ENCODE measurements at regions not wholly inside any gene's neighbourhood (a gene's known extent, or its start where the extent isn't known, plus 50 kb on each side); places are given as distances from the start of the nearest gene placed in this dataset.
"Not testable (repeated sequence)": the region's sequence is repeated elsewhere in the genome, so short reads cannot be mapped to it uniquely, and the experiment has no call there.

DNA sequence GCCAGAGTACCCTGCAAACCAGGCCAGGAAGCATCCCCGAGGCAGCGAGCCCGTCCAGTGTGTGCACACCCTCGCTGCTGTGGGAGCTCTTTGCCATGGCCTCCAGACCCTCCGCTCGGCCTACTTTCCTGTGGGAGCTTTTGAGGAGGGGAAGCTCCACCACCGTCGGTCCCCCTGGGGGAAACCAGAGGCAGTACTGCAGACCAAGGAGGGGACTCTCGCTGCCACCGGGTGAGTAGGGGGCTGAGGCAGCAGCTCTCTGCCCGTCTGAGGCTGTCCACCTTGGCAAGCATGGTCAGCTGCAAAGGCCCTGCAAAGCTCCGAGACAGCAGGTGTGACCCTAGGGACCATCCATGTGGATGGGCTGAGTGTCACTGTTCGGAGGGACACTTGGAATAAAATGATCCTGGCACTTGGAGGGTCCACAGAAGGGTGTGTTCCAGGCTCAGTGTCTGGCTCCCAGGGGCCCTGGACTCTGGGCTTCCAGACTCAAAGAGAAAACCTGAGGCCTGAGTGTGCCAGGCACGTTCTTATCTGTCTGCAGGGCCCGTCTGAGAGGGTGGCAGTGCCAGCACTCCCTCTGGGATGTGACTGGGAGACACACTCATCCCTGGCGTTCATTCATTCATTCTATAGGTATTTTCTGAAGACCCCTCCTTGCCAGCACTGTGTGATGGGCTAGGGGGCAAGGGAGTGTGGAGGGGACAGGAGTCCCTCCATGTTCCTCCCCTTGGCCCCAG lies 282.8 kb upstream of the HS6ST1 start:
- H3K9ac ChIP-seq (ENCODE audit: low read depth, low read length) = no peak overlapping the region
- H3K4me1 ChIP-seq (ENCODE audit: control insufficient read depth, insufficient read depth, low read length) = no peaks in the 10 kb centered on the region
- H3K4me3 ChIP-seq (ENCODE audit: low read depth, low read length) = no peak overlapping the region
- H3K27me3 ChIP-seq (ENCODE audit: control insufficient read depth, insufficient read depth, low read length) = no peaks in the 10 kb centered on the region
- no peaks in the 10 kb centered on the region for H3K36me3 ChIP-seq (ENCODE audit: control insufficient read depth, insufficient read depth, low read length)
- no peaks in the 10 kb centered on the region for H3K9me3 ChIP-seq (ENCODE audit: control insufficient read depth, insufficient read depth, low read length)
- H3K27ac ChIP-seq (ENCODE audit: low read depth, low read length) = no peak overlapping the region

GRCh38 chr2:128602038-128602698 lies 283.5 kb upstream of the HS6ST1 start:
- Histone ChIP-seq H3K27me3 (ENCODE audit: control insufficient read depth, insufficient read depth, low read length) (no peaks in the 10 kb centered on the region), H3K9ac (ENCODE audit: low read depth, low read length) (no peak overlapping the region), H3K36me3 (ENCODE audit: control insufficient read depth, insufficient read depth, low read length) (no peaks in the 10 kb centered on the region), H3K4me3 (ENCODE audit: low read depth, low read length) (no peak overlapping the region), H3K4me1 (ENCODE audit: control insufficient read depth, insufficient read depth, low read length) (no peaks in the 10 kb centered on the region), H3K27ac (ENCODE audit: low read depth, low read length) (no peak overlapping the region), H3K9me3 (ENCODE audit: control insufficient read depth, insufficient read depth, low read length) (no peaks in the 10 kb centered on the region)

DNA sequence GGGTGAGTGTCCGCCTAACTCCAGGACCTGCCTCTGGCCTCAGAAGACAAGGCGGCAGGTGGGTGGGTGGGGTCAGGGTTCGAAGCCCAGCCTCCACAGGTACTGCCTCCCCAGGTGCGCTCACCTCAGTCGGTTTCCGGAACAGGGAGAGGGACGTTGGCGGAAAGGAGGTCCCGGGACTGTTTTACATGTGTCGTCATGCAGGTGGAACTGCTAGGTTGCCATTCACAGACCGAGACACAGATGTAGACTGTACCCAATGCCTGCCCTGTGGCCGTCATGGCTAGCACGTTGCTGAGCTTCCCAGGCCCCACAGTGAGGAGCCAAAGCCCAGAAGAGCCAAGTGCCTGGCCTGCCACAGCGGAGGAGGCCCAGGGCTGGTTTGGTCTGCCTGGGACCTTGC lies 284.0 kb upstream of the HS6ST1 start:
- Histone ChIP-seq H3K9me3 (ENCODE audit: control insufficient read depth, insufficient read depth, low read length) (no peaks in the 10 kb centered on the region), H3K9ac (ENCODE audit: low read depth, low read length) (no peak overlapping the region), H3K27me3 (ENCODE audit: control insufficient read depth, insufficient read depth, low read length) (no peaks in the 10 kb centered on the region), H3K4me1 (ENCODE audit: control insufficient read depth, insufficient read depth, low read length) (no peaks in the 10 kb centered on the region), H3K27ac (ENCODE audit: low read depth, low read length) (no peak overlapping the region), H3K36me3 (ENCODE audit: control insufficient read depth, insufficient read depth, low read length) (no peaks in the 10 kb centered on the region), H3K4me3 (ENCODE audit: low read depth, low read length) (no peak overlapping the region)

GRCh38 chr2:128603411-128603924 lies 284.8 kb upstream of the HS6ST1 start:
- H3K4me3 ChIP-seq (ENCODE audit: low read depth, low read length) = no peak overlapping the region
- H3K9ac ChIP-seq (ENCODE audit: low read depth, low read length) = no peak overlapping the region
- H3K9me3 ChIP-seq (ENCODE audit: control insufficient read depth, insufficient read depth, low read length) = no peaks in the 10 kb centered on the region
- no peaks in the 10 kb centered on the region for H3K36me3 ChIP-seq (ENCODE audit: control insufficient read depth, insufficient read depth, low read length)
- H3K27ac ChIP-seq (ENCODE audit: low read depth, low read length) = no peak overlapping the region
- H3K4me1 ChIP-seq (ENCODE audit: control insufficient read depth, insufficient read depth, low read length) = peaks cover 4% of the 10 kb centered on the region; the same call in 1 of the 2 replicates
- H3K27me3 ChIP-seq (ENCODE audit: control insufficient read depth, insufficient read depth, low read length) = no peaks in the 10 kb centered on the region

DNA sequence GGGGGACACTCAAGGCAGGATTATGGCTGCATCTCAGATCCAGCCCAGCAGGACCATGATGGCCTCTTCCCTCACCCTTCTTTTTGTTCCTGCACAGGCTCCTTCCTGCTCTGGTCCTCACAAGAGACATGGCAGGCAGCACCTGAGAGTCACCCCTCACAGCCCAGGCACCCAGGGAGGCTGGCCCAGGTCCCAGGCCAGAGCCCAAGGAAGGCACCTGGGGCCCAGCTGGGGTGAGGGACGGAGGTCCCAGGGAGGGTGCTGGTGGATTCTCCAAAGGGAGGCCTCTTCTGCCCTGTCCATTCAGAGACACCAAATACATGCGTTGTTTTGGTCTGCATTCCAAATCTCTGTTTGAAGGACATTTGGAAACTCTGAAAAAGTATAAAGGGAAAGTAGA lies 285.4 kb upstream of the HS6ST1 start:
- Histone ChIP-seq H3K9ac (ENCODE audit: low read depth, low read length) (no peak overlapping the region), H3K9me3 (ENCODE audit: control insufficient read depth, insufficient read depth, low read length) (no peaks in the 10 kb centered on the region), H3K36me3 (ENCODE audit: control insufficient read depth, insufficient read depth, low read length) (no peaks in the 10 kb centered on the region), H3K27me3 (ENCODE audit: control insufficient read depth, insufficient read depth, low read length) (no peaks in the 10 kb centered on the region), H3K4me1 (ENCODE audit: control insufficient read depth, insufficient read depth, low read length) (peaks cover 4% of the 10 kb centered on the region; the same call in 1 of the 2 replicates), H3K27ac (ENCODE audit: low read depth, low read length) (no peak overlapping the region), H3K4me3 (ENCODE audit: low read depth, low read length) (no peak overlapping the region)

DNA sequence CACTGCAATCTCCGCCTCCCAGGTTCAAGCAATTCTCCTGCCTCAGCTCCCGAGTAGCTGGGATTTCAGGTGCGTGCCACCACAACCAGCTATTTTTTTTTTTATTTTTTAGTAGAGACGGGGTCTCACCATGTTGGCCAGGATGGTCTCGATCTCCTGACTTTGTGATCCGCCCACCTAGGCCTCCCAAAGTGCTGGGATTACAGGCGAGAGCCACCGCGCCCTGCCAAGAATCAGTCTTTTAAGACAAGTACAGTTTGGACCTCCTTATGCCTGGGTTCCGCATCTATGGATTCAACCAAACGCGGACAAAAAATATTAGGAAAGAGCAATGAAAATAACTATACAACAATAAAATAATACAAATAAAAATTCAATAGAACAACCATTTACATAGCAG lies 285.9 kb upstream of the HS6ST1 start:
- H3K4me1 ChIP-seq (ENCODE audit: control insufficient read depth, insufficient read depth, low read length); H3K9me3 ChIP-seq (ENCODE audit: control insufficient read depth, insufficient read depth, low read length); H3K9ac ChIP-seq (ENCODE audit: low read depth, low read length); H3K27me3 ChIP-seq (ENCODE audit: control insufficient read depth, insufficient read depth, low read length); H3K36me3 ChIP-seq (ENCODE audit: control insufficient read depth, insufficient read depth, low read length); H3K27ac ChIP-seq (ENCODE audit: low read depth, low read length); H3K4me3 ChIP-seq (ENCODE audit: low read depth, low read length): not testable (repeated sequence)

DNA sequence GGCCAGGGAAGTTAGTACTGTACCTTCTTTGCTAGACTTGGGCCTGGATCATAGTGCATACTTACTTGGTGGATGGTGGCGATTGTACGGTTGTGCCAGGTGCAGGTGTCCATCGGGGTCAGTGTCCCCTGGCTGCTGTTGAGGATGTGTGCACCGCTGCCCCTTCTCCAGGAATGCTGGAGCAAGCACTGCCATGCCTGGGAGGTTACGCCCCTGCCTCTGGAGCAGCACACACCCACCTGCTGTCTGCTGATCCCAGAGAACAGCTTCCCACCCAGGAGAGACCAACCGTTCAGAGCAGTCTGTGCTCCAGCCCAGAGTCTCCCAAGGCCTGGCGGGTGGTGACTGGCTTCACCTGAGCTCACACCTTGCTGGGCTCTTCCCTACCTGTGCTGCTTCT lies 286.8 kb upstream of the HS6ST1 start:
- H3K4me1 ChIP-seq (ENCODE audit: control insufficient read depth, insufficient read depth, low read length) = peaks cover 4% of the 10 kb centered on the region; the same call in 1 of the 2 replicates
- H3K9me3 ChIP-seq (ENCODE audit: control insufficient read depth, insufficient read depth, low read length) = no peaks in the 10 kb centered on the region
- no peaks in the 10 kb centered on the region for H3K27me3 ChIP-seq (ENCODE audit: control insufficient read depth, insufficient read depth, low read length)
- no peak overlapping the region for H3K4me3 ChIP-seq (ENCODE audit: low read depth, low read length)
- no peak overlapping the region for H3K27ac ChIP-seq (ENCODE audit: low read depth, low read length)
- no peak overlapping the region for H3K9ac ChIP-seq (ENCODE audit: low read depth, low read length)
- H3K36me3 ChIP-seq (ENCODE audit: control insufficient read depth, insufficient read depth, low read length) = no peaks in the 10 kb centered on the region

DNA sequence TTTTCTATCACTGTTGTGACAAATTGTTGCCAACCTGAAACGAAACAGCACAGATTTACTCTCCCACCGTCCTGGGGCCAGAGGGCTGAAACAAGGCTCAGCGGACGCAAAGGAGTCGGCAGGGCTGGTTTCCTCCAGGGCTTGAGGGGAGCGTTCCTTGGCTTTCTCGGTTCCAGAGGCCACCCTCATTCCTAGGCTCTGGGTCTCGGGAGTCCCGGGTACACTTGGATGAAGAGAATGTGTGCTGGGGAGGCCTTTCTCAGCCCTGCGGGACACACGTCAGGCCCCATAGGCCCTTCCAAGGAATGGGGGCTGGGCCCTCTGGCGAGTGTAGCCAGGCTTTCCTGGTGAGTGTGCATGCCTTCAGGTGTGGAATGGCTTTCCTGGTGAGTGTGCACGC lies 287.3 kb upstream of the HS6ST1 start:
- H3K27me3 ChIP-seq (ENCODE audit: control insufficient read depth, insufficient read depth, low read length) = no peaks in the 10 kb centered on the region
- H3K9ac ChIP-seq (ENCODE audit: low read depth, low read length) = no peak overlapping the region
- no peaks in the 10 kb centered on the region for H3K36me3 ChIP-seq (ENCODE audit: control insufficient read depth, insufficient read depth, low read length)
- no peak overlapping the region for H3K27ac ChIP-seq (ENCODE audit: low read depth, low read length)
- H3K4me3 ChIP-seq (ENCODE audit: low read depth, low read length) = no peak overlapping the region
- peaks cover 4% of the 10 kb centered on the region; the same call in 1 of the 2 replicates for H3K4me1 ChIP-seq (ENCODE audit: control insufficient read depth, insufficient read depth, low read length)
- no peaks in the 10 kb centered on the region for H3K9me3 ChIP-seq (ENCODE audit: control insufficient read depth, insufficient read depth, low read length)

- Histone ChIP-seq H3K27me3 (ENCODE audit: control insufficient read depth, insufficient read depth, low read length) (no peaks in the 10 kb centered on the region), H3K36me3 (ENCODE audit: control insufficient read depth, insufficient read depth, low read length) (no peaks in the 10 kb centered on the region), H3K27ac (ENCODE audit: low read depth, low read length) (no peak overlapping the region), H3K4me3 (ENCODE audit: low read depth, low read length) (no peak overlapping the region), H3K4me1 (ENCODE audit: control insufficient read depth, insufficient read depth, low read length) (peaks cover 4% of the 10 kb centered on the region; the same call in 1 of the 2 replicates), H3K9me3 (ENCODE audit: control insufficient read depth, insufficient read depth, low read length) (no peaks in the 10 kb centered on the region), H3K9ac (ENCODE audit: low read depth, low read length) (no peak overlapping the region)
Measured at GRCh38 chr2:128606837-128607236, 288.2 kb upstream of the HS6ST1 start.

DNA sequence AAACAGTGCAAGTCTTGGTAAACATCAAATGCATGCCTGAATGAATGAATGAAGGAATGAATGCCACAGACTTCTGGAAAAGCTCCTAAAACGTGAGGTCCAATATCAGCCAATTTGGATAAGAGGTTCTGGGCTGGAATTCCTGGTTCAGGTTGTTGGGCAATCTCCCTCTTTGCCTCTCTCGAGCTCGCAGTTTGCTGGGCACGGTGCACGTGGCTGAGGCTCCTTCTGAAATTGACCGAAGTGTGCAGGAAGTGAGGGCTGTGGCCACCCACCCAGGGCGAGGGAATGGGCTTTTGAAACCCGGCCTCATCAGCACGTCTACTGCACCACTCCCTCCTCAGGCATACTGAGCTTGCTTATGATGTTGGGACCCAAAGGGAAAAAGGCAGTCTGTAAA lies 288.8 kb upstream of the HS6ST1 start:
- H3K9me3 ChIP-seq (ENCODE audit: control insufficient read depth, insufficient read depth, low read length) = no peaks in the 10 kb centered on the region
- no peak overlapping the region for H3K27ac ChIP-seq (ENCODE audit: low read depth, low read length)
- H3K9ac ChIP-seq (ENCODE audit: low read depth, low read length) = no peak overlapping the region
- no peaks in the 10 kb centered on the region for H3K27me3 ChIP-seq (ENCODE audit: control insufficient read depth, insufficient read depth, low read length)
- H3K4me1 ChIP-seq (ENCODE audit: control insufficient read depth, insufficient read depth, low read length) = peaks cover 4% of the 10 kb centered on the region; the same call in 1 of the 2 replicates
- no peaks in the 10 kb centered on the region for H3K36me3 ChIP-seq (ENCODE audit: control insufficient read depth, insufficient read depth, low read length)
- H3K4me3 ChIP-seq (ENCODE audit: low read depth, low read length) = no peak overlapping the region

GRCh38 chr2:128607911-128608506 lies 289.3 kb upstream of the HS6ST1 start:
- no peaks in the 10 kb centered on the region for H3K9me3 ChIP-seq (ENCODE audit: control insufficient read depth, insufficient read depth, low read length)
- H3K36me3 ChIP-seq (ENCODE audit: control insufficient read depth, insufficient read depth, low read length) = no peaks in the 10 kb centered on the region
- H3K27ac ChIP-seq (ENCODE audit: low read depth, low read length) = no peak overlapping the region
- H3K9ac ChIP-seq (ENCODE audit: low read depth, low read length) = no peak overlapping the region
- H3K27me3 ChIP-seq (ENCODE audit: control insufficient read depth, insufficient read depth, low read length) = no peaks in the 10 kb centered on the region
- H3K4me3 ChIP-seq (ENCODE audit: low read depth, low read length) = no peak overlapping the region
- peaks cover 4% of the 10 kb centered on the region; the same call in 1 of the 2 replicates for H3K4me1 ChIP-seq (ENCODE audit: control insufficient read depth, insufficient read depth, low read length)
